ENCODE measurements at regions not wholly inside any gene's neighbourhood (a gene's known extent, or its start where the extent isn't known, plus 50 kb on each side); places are given as distances from the start of the nearest gene placed in this dataset.
"Not testable (repeated sequence)": the region's sequence is repeated elsewhere in the genome, so short reads cannot be mapped to it uniquely, and the experiment has no call there.

DNA sequence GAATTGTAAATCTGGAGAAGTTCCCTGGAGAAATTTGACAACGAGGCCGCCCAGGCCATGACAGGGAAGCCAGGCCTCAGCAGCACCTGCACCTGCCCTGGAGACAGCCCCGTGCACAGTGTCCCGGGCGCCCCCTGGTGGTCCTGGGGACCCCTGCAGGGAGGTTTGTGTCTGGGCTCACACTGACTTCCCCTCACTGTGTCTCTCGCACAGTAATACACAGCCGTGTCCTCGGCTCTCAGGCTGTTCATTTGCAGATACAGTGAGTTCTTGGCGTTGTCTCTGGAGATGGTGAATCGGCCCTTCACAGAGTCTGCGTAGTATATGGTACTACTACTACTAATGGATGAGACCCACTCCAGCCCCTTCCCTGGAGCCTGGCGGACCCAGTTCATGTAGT, 1201.6 kb downstream of the TMEM121 start:
- H3K4me3 ChIP-seq (ENCODE audit: low read depth, low read length); DNase-seq (ENCODE audit: low read depth): not testable (repeated sequence)
- peak; percentile 5 for TF ChIP-seq CTCF (IDR thresholded peaks at IDR 0.05; ENCODE audit: low read depth, low read length)

DNA sequence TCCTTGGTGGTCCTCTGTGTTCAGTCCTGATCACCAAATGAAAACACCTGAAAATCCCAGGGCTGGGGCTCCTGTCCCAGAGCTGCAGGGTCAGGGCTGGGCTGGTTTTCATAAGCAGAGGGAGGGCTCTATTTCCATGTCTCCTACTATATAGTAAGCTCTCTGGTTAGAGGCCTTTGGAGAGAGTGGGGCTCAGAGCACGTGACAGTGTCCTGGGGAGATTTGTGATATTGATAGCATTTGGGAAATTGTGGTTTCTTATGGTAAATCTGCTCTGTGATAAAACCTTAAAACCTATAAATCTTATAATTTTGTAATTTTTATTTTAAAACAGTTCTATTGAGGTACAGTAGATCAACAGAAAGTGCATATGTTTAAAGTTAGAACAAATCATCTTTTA, 1202.2 kb downstream of the TMEM121 start:
- no peak overlapping the region for H3K4me3 ChIP-seq (ENCODE audit: low read depth, low read length)
- no peak for TF ChIP-seq POLR2A (IDR thresholded peaks at IDR 0.05; ENCODE audit: extremely low read depth, insufficient read length)
- no peak for TF ChIP-seq MYC (IDR thresholded peaks at IDR 0.05; ENCODE audit: low read depth, low read length)
- TF ChIP-seq, protein P1, sequence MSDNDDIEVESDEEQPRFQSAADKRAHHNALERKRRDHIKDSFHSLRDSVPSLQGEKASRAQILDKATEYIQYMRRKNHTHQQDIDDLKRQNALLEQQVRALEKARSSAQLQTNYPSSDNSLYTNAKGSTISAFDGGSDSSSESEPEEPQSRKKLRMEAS (IDR thresholded peaks at IDR 0.05; ENCODE audit: low read depth, low read length) = no peak
- TF ChIP-seq CTCF (IDR thresholded peaks at IDR 0.05; ENCODE audit: low read depth, low read length) = no peak

GRCh38 chr14:106729551-106729950, 1203.2 kb downstream of the TMEM121 start:
- no peak for TF ChIP-seq MYC (IDR thresholded peaks at IDR 0.05; ENCODE audit: low read depth, low read length)
- TF ChIP-seq, protein P1 (IDR thresholded peaks at IDR 0.05; ENCODE audit: low read depth, low read length) = no peak
- DNase-seq (ENCODE audit: low read depth) = no peak
- H3K4me3 ChIP-seq (ENCODE audit: low read depth, low read length) = no peak overlapping the region

More for the DNA sequence above, 1202.2 kb downstream of the TMEM121 start:
- DNase-seq (ENCODE audit: low read depth) = no peak

DNA sequence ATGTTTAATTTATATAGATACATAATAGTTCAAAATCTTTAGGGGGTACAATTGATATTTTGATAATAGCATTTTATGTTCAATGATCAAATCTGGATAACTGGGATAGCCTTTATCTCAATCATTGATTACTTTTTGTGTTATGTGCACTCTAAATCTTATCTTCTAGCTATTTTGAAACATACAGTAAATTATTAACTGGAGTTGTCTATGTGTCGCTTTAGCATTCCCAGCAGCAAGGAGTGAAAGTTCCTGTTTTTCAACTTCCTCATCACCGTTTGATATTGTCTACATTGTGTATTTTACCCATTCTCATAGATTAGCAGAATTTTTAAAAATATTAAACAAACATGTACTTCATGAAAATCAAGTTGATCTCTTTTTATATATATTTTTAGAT, 1207.4 kb downstream of the TMEM121 start:
- TF ChIP-seq POLR2A (IDR thresholded peaks at IDR 0.05; ENCODE audit: extremely low read depth, insufficient read length) = no peak
- TF ChIP-seq, protein P1 (IDR thresholded peaks at IDR 0.05; ENCODE audit: low read depth, low read length) = no peak
- no peak for TF ChIP-seq MYC (IDR thresholded peaks at IDR 0.05; ENCODE audit: low read depth, low read length)
- DNase-seq (ENCODE audit: low read depth) = peak; percentile 3
- no peak overlapping the region for H3K4me3 ChIP-seq (ENCODE audit: low read depth, low read length)

DNA sequence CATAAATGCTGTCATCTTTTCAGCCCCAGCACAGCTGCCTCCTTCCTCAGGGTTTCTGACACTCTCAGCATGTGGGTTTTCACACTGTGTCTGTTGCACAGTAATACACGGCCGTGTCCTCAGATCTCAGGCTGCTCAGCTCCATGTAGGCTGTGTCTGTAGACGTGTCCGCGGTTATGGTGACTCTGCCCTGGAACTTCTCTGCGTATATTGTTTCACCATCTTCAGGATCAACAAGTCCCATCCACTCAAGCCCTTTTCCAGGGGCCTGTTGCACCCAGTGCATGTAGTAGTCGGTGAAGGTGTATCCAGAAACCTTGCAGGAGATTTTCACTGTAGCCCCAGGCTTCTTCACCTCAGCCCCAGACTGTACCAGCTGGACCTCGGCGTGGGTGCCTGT, 1210.6 kb downstream of the TMEM121 start:
- TF ChIP-seq, protein P1 (IDR thresholded peaks at IDR 0.05; ENCODE audit: low read depth, low read length) = no peak
- no peak for TF ChIP-seq CTCF (IDR thresholded peaks at IDR 0.05; ENCODE audit: low read depth, low read length)
- no peak for TF ChIP-seq POLR2A (IDR thresholded peaks at IDR 0.05; ENCODE audit: extremely low read depth, insufficient read length)
- TF ChIP-seq MYC (IDR thresholded peaks at IDR 0.05; ENCODE audit: low read depth, low read length) = no peak
- DNase-seq (ENCODE audit: low read depth) = no peak

GRCh38 chr14:106738075-106738474, 1211.7 kb downstream of the TMEM121 start:
- DNase-seq (ENCODE audit: low read depth) = peak; percentile 27
- TF ChIP-seq CTCF (IDR thresholded peaks at IDR 0.05; ENCODE audit: low read depth, low read length) (peak; percentile 70), POLR2A (IDR thresholded peaks at IDR 0.05; ENCODE audit: extremely low read depth, insufficient read length) (no peak)
- H3K4me3 ChIP-seq (ENCODE audit: low read depth, low read length) = no peak overlapping the region

More for the DNA sequence above, 1210.6 kb downstream of the TMEM121 start:
- H3K4me3 ChIP-seq (ENCODE audit: low read depth, low read length) = no peak overlapping the region

DNA sequence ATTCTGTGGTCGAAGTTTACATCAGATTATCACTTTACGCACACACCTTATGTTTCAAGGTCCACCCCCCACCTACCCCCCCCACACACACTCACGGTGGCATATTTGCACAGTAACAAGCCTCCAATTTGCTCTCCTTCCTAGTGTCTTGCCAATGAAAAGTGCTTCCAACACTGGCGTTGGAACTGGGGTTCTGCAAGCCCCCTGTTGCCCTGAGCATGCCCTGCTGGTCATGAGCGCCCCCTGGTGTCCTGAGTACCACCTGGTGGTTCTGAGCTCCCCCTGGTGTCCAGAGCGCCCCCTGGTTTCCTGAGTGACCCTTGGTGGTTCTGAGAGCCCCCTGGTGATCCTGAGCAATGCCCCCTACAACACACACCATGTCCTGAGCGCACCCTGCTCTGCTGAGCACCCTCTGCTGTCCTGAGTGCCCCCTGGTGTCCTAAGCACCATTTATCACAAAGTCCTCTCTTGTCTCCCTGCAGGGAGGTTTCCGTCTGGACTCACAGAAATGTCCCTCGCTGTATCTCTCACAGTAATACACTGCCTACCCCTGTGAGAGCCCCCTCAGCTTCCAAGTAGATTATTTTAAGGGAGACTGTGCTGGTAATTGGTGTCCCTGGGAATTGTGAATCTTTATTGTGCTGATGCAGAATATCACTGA, 1212.3 kb downstream of the TMEM121 start:
- peak; percentile 15 for DNase-seq (ENCODE audit: low read depth)
- H3K4me3 ChIP-seq (ENCODE audit: low read depth, low read length) = not testable (repeated sequence)
- TF ChIP-seq CTCF (IDR thresholded peaks at IDR 0.05; ENCODE audit: low read depth, low read length) = peak; percentile 5

Measured in NB4 (cell line).